Activated CD4-positive, alpha-beta T cell treated with anti-CD3 and anti-CD28 coated beads for 24 hours (primary cell): ENCODE measurements at regions not wholly inside any gene's neighbourhood (a gene's known extent, or its start where the extent isn't known, plus 50 kb on each side); places are given as distances from the start of the nearest gene placed in this dataset.
"Not testable (repeated sequence)": the region's sequence is repeated elsewhere in the genome, so short reads cannot be mapped to it uniquely, and the experiment has no call there.

Experiments used
- DNase-seq, 2 donors: peaks; one replicate each; pipeline ENCODE4 v3.0.0-alpha.2; 2020; ENCODE audit warnings: low read depth in 2 of 2

DNA sequence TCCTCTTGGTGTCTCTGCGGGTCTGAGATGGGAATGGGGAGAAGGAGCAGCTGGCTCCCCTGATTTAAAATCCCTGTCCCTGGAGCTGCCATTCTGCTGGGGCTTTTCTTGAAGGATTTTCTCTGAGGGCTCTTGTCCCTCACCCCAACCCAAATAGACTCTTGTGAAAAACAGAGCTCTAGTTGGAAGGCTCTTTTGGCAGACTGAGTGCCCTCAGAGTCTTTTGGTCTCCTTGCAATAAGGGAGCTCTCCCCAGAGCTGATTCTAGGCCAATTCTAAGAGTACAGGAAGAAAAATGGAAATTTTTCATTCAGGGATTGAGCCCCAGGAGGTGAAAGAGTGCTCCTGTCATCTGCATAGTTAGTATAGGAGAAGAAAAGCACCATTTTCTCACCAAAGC lies 238.3 kb downstream of the COG6 start:
- DNase-seq, result no peak

DNA sequence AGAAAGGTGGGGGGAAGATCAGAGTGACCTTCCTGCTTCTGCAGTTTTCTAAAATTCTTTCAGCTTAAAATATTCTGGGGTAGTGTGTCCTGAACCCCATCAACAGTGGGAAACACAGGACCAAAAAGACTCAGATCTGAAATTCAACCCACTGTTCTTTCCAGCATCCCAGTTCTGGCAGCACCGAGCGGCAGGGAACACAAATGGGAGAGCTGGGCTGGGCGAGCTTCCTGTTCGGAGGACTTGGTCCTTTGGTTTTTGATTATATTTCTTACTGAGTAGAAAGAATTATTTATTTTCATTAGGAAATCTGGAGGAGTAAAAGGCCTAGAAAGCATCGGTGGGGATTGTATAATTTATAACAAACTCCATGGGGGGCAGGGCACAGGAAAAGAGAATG lies 239.1 kb downstream of the COG6 start:
- DNase-seq, result no peak

DNA sequence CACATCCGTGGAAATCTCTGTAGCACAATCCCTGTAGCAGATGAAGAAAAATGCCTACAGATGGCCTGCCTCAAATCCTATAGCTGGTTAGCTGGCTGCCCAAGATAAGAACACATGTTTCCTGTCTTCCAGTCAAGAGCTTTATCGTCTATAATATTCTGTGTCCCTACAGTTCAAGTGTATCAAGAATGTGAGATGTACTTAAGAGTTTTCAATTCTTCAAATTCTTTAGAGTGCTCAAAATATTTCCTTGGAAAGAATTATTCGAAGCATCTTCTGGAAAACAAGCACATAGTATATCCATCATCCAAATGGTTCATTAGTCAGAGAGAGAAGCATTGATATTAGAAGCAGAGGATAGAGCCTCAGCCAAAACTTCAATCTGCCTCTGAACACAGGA lies 239.8 kb downstream of the COG6 start:
- DNase-seq, result no peak

DNA sequence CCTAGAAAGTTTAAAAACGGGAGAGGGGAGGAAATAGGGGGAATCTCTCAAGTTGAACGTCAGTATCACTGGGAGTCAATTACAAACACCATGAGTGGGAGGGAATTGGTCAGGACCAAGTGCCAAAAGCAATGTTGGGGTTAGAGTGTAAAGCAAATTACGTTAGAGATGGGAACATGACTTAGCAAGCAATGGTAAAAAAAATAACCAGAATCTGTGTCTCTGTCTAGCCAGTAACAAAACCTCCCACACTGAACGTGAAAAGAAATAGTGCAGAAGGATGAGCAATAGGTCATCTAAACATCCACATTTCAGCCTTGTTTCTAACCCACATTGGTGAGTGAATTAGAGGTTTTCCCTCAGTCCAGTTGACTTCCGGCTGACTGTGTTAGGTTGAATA lies 242.2 kb downstream of the COG6 start:
- DNase-seq, result no peak

DNA sequence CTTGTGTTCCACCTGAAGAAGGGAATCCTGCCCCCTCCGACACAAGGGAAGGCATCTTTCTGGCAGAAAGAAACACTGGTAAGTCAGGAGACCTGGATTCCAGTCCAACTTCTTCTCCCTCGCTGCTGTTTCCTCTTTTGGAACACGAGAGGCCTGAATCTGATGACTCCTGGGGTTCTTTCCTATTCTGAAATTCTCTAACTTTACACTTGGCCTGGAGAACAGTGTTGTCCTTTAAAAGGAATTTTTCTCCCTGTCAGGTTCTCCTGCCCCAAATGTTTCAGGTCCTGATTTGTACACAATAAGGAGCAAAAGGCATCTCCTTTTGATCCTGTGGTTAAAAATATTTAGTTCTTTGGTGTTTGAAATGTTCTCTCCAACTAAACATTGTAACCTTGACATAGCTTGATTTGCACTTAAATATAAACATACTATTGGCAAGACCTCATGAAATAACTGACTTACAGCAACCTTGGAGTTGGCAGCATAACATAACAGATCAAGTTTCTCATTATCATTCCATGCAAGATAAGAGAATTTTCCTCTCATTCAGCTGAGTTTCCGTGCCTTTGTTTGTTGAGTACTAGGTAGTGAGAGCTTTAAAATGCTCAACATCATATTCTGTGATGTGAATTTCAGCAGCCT lies 244.8 kb downstream of the COG6 start:
- no peak for DNase-seq

DNA sequence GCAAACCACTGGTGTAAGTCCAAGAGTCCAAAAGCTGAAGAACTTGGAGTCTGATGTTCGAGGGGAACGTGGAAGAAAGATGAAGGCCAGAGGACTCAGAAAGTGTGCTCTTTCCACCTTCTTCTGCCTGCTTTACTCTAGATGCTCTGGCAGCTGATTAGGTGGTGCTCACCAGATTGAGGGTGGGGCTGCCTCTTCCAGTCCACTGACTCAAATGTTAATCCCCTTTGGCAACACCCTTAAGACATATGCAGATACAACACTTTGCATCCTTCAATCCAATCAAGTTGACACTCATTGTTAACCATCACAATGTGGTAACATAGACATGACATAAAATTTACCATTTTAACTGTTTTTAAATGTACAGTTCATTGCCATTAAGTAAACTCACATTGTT lies 249.5 kb downstream of the COG6 start:
- no peak for DNase-seq

DNA sequence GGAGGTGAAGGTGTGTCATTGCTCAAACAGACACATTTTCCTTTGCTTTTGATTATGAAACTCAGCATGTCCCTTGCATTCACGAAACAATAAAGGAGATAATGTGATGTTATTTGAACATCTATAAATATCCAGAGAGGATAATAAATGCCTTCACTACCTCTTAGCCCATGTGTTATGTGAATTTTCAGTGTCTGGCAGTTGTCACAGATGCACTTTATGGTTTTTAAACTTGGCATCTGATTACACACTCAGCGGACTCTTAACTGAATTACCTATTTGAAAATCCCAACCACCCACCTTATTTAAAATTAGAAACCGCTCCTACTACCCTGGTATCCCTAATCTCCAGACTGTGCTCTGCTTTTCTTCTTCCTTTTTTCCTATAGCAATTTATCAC lies 254.2 kb downstream of the COG6 start:
- no peak for DNase-seq

DNA sequence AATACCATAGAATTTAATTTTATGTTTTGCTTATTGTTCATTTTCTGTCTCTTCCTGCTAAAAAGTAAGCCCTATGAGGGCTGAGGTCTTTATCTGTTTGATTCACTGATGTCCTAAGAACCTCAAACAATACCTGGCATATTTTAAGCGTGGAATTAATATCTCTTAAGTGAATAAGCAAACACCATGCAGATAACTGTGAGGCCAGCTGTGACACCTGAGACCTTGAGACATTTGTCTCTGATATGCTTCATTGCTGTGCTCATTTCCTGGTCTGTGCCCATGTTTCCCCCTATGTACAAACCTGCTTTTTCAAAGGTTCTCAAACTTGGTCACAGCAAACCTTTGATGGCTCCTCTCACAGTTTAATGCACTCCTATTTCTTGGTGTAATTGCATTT lies 254.6 kb downstream of the COG6 start:
- DNase-seq, result no peak

DNA sequence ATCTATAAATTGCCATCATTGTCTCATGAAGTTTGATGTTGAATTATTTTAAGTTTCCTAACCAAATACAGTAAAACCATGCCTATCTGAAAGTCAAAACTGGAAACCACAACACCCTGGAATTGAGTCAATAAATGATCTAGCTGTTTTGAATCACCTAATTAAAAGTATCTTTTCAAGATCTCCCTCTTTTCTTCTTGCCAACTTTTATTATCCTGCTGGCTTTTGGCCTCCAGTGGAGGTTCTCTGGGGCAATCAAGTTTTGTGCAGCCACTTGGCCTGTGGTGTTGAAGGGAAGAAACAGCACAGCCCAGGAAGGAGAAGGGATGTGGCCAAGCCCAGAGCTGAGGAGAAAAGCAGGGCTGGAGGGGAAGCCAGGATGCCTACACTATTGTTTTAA lies 255.4 kb downstream of the COG6 start:
- no peak for DNase-seq

DNA sequence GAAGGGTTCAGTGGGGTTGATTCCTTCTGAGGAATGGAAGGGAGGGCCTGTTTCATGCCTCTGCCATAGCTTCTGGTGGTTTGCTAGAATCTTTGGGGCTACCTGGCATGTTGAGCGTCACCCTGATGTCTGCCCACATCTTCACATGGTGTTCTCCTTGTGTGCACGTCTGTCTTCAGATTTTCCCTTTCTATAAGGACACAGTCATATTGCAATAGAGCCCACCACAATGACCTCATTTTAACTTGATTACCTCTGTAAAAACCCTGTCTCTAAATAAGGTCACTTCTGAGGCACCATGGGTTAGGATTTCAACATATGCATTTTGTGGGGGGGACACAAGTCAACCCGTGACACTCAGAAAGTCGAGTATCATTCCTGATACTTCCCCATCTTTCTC lies 257.9 kb downstream of the COG6 start:
- DNase-seq, result no peak

DNA sequence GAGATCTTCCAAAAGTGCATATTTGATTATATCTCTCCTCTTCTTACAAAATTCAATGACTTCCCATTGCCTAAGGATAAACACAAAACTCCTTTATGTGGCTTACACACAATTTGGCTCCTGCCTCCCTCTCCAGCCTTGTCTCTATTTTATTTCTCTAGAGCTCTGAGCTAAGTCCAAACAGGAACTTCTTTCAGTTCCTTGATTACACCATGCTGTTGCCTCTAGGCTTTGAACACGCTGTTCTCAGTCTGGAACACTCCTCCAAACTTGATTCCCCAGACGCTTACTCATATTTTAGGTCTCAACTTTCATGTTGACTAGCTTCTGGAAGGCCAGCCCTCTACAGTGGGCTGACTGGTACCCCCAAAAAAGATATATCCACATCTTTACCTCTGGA lies 258.5 kb downstream of the COG6 start:
- DNase-seq, result no peak

DNA sequence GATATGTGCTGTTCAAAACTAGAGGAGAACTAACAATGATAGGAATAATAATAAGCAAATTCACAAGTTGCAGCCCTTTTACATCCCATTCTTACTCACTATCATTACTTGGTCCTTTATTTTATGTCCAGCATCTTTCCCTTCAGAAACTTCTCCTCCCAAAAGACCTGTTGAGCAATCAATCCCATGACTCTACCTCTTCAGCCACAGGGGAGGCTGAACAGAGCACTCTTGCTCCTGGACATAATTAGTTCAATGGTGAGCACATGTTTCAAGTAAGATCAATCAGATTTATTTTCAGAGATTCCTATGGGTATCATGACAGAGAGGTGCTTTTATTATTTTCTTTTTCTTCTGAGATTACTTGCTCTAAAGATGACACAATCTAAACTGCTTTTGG lies 260.0 kb downstream of the COG6 start:
- DNase-seq, result no peak

DNA sequence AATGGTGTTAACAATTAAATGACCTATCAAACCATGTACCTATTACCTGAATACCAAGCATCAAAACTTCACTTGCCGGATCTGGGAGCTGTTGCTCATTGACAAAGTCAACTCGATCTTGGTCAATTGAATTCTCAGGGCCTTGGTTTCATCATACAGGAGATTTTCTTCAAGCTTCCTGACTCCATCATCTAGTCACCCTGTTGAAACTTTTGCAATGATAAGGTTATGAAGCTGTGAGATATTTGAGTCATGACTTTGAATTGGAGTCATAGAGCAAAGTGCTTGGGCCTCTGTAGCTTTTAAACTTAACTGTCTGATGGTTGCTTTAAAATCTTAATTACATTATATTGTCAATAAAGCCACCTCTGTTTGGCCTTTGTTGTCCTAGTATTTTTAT lies 260.9 kb downstream of the COG6 start:
- DNase-seq, result no peak

DNA sequence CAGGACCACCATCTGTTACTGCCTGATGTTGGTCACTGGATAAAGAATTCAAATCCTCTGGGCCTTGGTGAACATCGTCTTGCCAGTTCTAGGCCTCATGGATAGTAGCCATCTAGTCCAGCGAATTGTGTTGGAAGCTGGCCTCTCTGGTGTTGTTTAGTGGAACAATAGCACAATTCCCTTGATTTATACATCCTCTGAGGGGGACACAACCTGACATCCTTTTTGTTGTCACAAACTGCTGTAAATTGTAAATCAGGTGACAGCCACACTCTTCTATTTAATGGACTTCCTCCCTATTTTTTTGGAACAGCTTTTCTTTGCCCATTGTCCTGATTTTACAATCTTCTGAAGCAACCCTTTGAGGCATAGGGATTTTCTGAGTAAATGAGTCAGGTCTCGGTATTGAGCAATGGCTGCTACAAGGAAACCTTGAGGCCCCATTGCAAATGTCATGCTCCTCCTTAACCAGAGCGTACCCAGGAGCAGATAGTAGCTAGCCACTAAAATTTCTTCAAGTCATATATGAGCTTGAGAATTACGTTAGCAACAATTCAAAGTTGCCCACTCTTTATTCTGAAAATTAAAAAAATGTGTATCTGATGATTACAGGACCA lies 263.3 kb downstream of the COG6 start:
- no peak for DNase-seq

DNA sequence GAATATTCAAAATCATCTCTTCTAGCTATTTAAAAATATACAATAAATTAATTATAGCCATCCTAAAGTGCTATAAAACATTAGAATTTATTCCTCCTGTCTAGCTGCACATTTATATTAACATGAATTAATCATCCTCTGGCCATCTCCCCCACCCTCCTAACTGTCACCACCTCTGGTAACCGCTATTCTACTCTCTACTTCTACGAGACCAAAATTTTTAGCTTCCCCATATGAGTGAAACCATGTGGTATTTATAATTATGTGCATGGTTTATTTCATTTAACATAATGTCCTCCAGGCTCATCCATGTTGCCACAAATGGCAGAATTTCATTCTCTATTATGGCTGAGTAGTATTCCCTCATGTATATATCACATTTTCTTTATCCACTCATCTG lies 265.2 kb downstream of the COG6 start:
- DNase-seq, result no peak

DNA sequence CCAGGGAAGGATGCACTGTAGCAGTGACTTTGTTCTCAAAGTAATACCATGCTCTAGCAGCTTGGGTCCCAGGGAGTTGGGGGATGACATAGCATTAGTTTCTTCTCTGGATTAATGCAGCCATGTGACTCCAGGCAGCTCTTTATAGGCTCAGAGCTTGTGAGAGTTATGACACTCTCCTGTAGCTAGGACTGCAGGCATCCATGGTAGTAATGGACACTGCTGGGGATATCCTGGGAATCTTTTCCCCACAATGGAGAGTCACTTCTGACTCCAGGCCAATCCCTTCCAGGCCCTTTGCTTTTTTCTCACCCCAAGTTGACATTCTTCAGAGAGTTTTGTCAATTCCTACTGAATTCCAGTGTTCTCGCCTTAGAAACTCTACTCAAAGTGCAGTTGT lies 270.9 kb downstream of the COG6 start:
- DNase-seq, result no peak

DNA sequence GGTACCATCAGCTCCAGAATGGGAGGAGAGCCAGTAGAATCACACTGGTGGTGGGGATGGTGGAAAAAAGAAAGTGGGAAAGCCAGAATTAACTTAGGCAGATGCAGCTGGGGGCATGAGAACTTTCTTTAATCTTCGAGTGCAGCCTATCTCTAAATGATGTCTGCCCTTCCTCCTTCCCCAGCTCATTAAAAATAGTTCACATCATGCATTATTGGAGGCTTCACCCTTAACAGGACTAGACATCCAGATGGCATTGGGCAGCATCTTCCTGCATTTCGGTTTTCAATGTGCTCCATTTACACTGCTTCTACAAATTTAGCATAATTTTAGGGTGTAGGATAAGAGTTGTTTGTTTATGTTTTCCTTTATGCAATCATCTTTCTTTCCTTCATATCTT lies 272.8 kb downstream of the COG6 start:
- DNase-seq, result no peak

DNA sequence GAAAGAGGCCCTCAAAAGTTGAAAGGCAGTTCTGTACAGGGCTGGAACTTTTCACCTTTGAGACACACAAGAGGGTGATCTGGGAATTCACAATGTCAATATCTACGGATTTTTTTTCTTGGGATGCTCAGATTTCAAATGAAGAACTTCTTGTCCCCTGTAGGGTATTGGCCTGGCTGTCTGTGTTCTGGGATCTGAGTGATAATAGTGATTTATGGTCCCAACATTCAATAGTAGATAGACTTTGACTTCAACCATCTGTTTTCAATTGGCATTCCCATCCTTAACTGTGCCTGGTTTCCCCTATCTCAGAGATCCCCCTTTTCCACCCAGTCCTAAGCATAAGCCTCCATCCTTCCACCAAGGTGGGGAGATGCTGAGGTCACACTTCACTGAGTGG lies 274.1 kb downstream of the COG6 start:
- no peak for DNase-seq

DNA sequence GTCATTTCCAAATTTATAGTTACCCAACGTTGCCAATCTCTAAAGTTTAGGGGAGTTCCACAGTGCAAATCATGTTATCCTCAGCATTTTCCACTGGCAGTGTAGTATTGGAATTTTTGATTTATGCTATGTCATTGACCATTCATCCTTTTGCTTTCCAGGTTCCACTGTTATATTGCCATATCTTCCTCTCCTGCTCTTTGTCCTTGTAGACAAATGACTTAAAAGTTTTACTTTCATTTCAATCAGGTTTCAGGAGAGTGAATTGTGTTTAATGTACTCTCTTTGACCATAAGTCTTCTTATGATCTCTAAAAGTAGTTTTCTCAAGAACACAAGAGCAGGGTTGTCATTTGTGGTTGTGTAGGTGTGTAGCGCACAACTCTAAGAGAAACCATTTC lies 274.6 kb downstream of the COG6 start:
- DNase-seq, result no peak

DNA sequence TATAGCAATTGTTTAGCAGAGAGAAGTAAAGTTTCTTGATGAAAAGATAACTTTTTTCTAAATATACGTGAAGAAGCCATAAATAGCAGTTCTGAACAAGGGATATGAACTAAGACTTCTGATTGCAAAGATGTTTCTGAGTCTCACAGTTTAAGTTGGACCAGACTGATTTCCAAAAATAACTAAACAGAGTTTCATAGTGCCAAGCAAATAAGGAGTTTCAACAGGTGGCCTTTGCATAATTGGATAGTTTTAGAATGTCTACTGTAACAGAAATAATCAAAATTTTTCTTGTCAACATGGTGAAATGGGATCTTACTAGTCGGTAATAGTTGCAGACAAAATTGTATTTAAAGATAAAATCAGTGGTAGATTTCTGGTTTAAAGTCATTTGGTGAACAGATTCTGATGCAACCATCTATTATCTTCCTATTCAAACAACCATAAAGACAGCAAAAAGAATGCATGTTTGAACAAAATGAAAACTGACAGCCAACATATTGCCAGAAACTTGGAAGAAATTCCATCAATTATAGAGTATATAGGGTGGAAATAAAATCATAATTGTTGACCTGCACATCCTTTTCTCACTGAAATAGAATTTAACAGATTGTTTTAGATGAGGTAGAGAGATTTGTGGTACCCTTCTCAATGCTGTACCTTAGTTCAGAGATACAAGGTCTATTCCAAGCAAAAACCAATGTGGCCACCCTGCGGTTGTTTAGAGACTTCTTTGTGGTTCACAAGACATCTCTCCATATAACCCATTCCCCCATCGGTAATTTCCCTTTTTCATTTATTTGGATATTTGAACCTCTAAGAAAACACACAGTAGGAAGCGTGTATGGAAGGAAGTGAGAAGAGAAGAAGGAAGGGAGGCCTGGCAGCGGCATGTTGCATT lies 275.3 kb downstream of the COG6 start:
- no peak for DNase-seq

DNA sequence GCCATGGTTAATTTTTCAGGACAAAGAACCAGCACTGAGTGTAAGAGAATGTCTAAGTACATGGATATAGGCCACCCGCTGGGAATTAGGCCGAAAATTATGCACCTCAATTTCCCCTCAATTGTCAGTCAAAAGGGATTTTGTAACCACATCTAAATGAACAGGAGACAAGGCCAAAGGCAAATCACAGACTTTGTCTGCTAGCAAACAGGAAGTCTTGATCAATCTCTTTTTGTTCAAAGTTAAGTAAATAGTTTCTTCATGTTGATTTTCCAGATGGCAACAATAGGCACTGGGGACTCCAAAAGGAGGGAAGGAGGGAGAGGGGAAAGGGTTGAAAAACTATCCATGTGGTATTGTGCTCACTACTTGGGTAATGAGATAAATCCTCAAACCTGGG lies 276.0 kb downstream of the COG6 start:
- DNase-seq, result no peak

DNA sequence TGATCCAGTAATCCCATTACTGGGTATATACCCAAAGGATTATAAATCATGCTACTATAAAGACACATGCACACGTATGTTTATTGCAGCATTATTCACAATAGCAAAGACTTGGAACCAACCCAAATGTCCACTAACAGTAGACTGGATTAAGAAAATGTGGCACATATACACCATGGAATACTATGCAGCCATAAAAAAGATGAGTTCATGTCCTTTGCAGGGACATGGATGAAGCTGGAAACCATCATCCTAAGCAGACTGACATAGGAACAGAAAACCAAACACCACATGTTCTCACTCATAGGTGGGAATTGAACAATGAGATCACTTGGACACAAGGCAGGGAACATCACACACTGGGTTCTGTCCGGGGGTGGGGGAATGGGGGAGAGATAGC lies 277.1 kb downstream of the COG6 start:
- DNase-seq, result not testable (repeated sequence)

DNA sequence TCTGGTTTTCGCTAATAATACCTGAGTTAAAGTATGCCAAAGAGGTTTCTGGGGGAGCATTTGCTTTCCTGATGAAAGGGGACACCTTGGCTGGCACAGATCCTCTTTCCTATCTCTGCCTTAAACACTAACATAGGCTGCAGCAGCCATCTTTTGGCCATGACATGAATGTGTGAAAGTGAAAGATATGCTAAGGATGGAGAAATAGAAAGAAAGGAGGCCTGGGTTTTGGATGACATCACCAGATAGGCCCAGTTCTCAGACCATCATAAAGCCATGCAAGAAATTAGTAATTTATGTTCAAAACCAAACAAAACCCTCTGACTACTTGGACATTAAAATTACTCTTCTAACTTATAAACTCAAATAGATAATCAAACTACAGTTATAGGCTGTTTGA lies 279.7 kb downstream of the COG6 start:
- no peak for DNase-seq
